ENCODE measurements at regions not wholly inside any gene's neighbourhood (a gene's known extent, or its start where the extent isn't known, plus 50 kb on each side); places are given as distances from the start of the nearest gene placed in this dataset.

GRCh38 chr22:47600791-47601625, 838.6 kb downstream of the TBC1D22A start:
- no peak overlapping the region for H3K9ac ChIP-seq (ENCODE audit: low read length in 5 of 5)

GRCh38 chr22:47600281-47600680, 837.8 kb downstream of the TBC1D22A start:
- H3K27ac ChIP-seq (ENCODE audit: low read depth, low read length), result no peak overlapping the region
- H3K4me1 ChIP-seq (ENCODE audit: control insufficient read depth in 5 of 5, insufficient read depth in 5 of 5, low read length in 5 of 5), result no peaks in the 10 kb centered on the region
- no peak overlapping the region for H3K4me3 ChIP-seq (ENCODE audit: low read depth in 1 of 5, low read length in 5 of 5)
- H3K36me3 ChIP-seq (ENCODE audit: control insufficient read depth in 5 of 5, insufficient read depth in 5 of 5, low read length in 5 of 5), result no peaks in the 10 kb centered on the region
- H3K9ac ChIP-seq (ENCODE audit: low read length in 5 of 5), result no peak overlapping the region
- H3K9me3 ChIP-seq (ENCODE audit: control insufficient read depth in 5 of 5, low read length in 5 of 5), result peaks cover 0 to 4% (median 0%) of the 10 kb centered on the region in 5 donors
- peaks cover 6 to 26% (median 14%) of the 10 kb centered on the region in 5 donors for H3K27me3 ChIP-seq (ENCODE audit: control insufficient read depth in 5 of 5, insufficient read depth in 4 of 5, low read length in 5 of 5)

More at GRCh38 chr22:47600791-47601625, 838.6 kb downstream of the TBC1D22A start:
- Histone ChIP-seq H3K27ac (ENCODE audit: low read depth, low read length) (no peak overlapping the region), H3K4me3 (ENCODE audit: low read depth in 1 of 5, low read length in 5 of 5) (no peak overlapping the region), H3K27me3 (ENCODE audit: control insufficient read depth in 5 of 5, insufficient read depth in 4 of 5, low read length in 5 of 5) (peaks cover 9 to 31% (median 19%) of the 10 kb centered on the region in 5 donors), H3K36me3 (ENCODE audit: control insufficient read depth in 5 of 5, insufficient read depth in 5 of 5, low read length in 5 of 5) (no peaks in the 10 kb centered on the region), H3K9me3 (ENCODE audit: control insufficient read depth in 5 of 5, low read length in 5 of 5) (peaks cover 0 to 4% (median 0%) of the 10 kb centered on the region in 5 donors), H3K4me1 (ENCODE audit: control insufficient read depth in 5 of 5, insufficient read depth in 5 of 5, low read length in 5 of 5) (no peaks in the 10 kb centered on the region)

GRCh38 chr22:47599753-47600152, 837.3 kb downstream of the TBC1D22A start:
- Histone ChIP-seq H3K27me3 (ENCODE audit: control insufficient read depth in 5 of 5, insufficient read depth in 4 of 5, low read length in 5 of 5) (peaks cover 6 to 25% (median 14%) of the 10 kb centered on the region in 5 donors), H3K36me3 (ENCODE audit: control insufficient read depth in 5 of 5, insufficient read depth in 5 of 5, low read length in 5 of 5) (no peaks in the 10 kb centered on the region), H3K27ac (ENCODE audit: low read depth, low read length) (no peak overlapping the region), H3K4me1 (ENCODE audit: control insufficient read depth in 5 of 5, insufficient read depth in 5 of 5, low read length in 5 of 5) (no peaks in the 10 kb centered on the region), H3K9me3 (ENCODE audit: control insufficient read depth in 5 of 5, low read length in 5 of 5) (peaks cover 0 to 6% (median 0%) of the 10 kb centered on the region in 5 donors), H3K4me3 (ENCODE audit: low read depth in 1 of 5, low read length in 5 of 5) (no peak overlapping the region), H3K9ac (ENCODE audit: low read length in 5 of 5) (no peak overlapping the region)

- H3K9me3 ChIP-seq (ENCODE audit: control insufficient read depth in 5 of 5, low read length in 5 of 5), result peaks cover 0 to 6% (median 0%) of the 10 kb centered on the region in 5 donors
- H3K27ac ChIP-seq (ENCODE audit: low read depth, low read length), result no peak overlapping the region
- H3K27me3 ChIP-seq (ENCODE audit: control insufficient read depth in 5 of 5, insufficient read depth in 4 of 5, low read length in 5 of 5), result peaks cover 6 to 25% (median 14%) of the 10 kb centered on the region in 5 donors
- H3K4me3 ChIP-seq (ENCODE audit: low read depth in 1 of 5, low read length in 5 of 5), result no peak overlapping the region
- H3K4me1 ChIP-seq (ENCODE audit: control insufficient read depth in 5 of 5, insufficient read depth in 5 of 5, low read length in 5 of 5), result no peaks in the 10 kb centered on the region
- no peak overlapping the region for H3K9ac ChIP-seq (ENCODE audit: low read length in 5 of 5)
- H3K36me3 ChIP-seq (ENCODE audit: control insufficient read depth in 5 of 5, insufficient read depth in 5 of 5, low read length in 5 of 5), result no peaks in the 10 kb centered on the region
These were observed 836.4 kb downstream of the TBC1D22A start for GRCh38 chr22:47598864-47599263.

GRCh38 chr22:47597041-47597440, 834.6 kb downstream of the TBC1D22A start:
- peak overlapping the region in 1 of 5 donors; percentile 7 for H3K9ac ChIP-seq (ENCODE audit: low read length in 5 of 5)
- no peaks in the 10 kb centered on the region for H3K4me1 ChIP-seq (ENCODE audit: control insufficient read depth in 5 of 5, insufficient read depth in 5 of 5, low read length in 5 of 5)
- H3K27me3 ChIP-seq (ENCODE audit: control insufficient read depth in 5 of 5, insufficient read depth in 4 of 5, low read length in 5 of 5), result peaks cover 6 to 21% (median 10%) of the 10 kb centered on the region in 5 donors
- H3K36me3 ChIP-seq (ENCODE audit: control insufficient read depth in 5 of 5, insufficient read depth in 5 of 5, low read length in 5 of 5), result no peaks in the 10 kb centered on the region
- H3K9me3 ChIP-seq (ENCODE audit: control insufficient read depth in 5 of 5, low read length in 5 of 5), result peaks cover 0 to 6% (median 0%) of the 10 kb centered on the region in 5 donors
- H3K27ac ChIP-seq (ENCODE audit: low read depth, low read length), result no peak overlapping the region
- no peak overlapping the region for H3K4me3 ChIP-seq (ENCODE audit: low read depth in 1 of 5, low read length in 5 of 5)

GRCh38 chr22:47596176-47596690, 833.8 kb downstream of the TBC1D22A start:
- no peak overlapping the region for H3K27ac ChIP-seq (ENCODE audit: low read depth, low read length)
- H3K36me3 ChIP-seq (ENCODE audit: control insufficient read depth in 5 of 5, insufficient read depth in 5 of 5, low read length in 5 of 5), result no peaks in the 10 kb centered on the region
- peaks cover 2 to 14% (median 6%) of the 10 kb centered on the region in 5 donors for H3K27me3 ChIP-seq (ENCODE audit: control insufficient read depth in 5 of 5, insufficient read depth in 4 of 5, low read length in 5 of 5)
- H3K9me3 ChIP-seq (ENCODE audit: control insufficient read depth in 5 of 5, low read length in 5 of 5), result peaks cover 0 to 6% (median 0%) of the 10 kb centered on the region in 5 donors
- no peak overlapping the region for H3K9ac ChIP-seq (ENCODE audit: low read length in 5 of 5)
- no peak overlapping the region for H3K4me3 ChIP-seq (ENCODE audit: low read depth in 1 of 5, low read length in 5 of 5)
- no peaks in the 10 kb centered on the region for H3K4me1 ChIP-seq (ENCODE audit: control insufficient read depth in 5 of 5, insufficient read depth in 5 of 5, low read length in 5 of 5)

- H3K4me3 ChIP-seq (ENCODE audit: low read depth in 1 of 5, low read length in 5 of 5), result no peak overlapping the region
- no peak overlapping the region for H3K27ac ChIP-seq (ENCODE audit: low read depth, low read length)
- H3K27me3 ChIP-seq (ENCODE audit: control insufficient read depth in 5 of 5, insufficient read depth in 4 of 5, low read length in 5 of 5), result peaks cover 1 to 11% (median 5%) of the 10 kb centered on the region in 5 donors
- H3K36me3 ChIP-seq (ENCODE audit: control insufficient read depth in 5 of 5, insufficient read depth in 5 of 5, low read length in 5 of 5), result no peaks in the 10 kb centered on the region
- no peaks in the 10 kb centered on the region for H3K4me1 ChIP-seq (ENCODE audit: control insufficient read depth in 5 of 5, insufficient read depth in 5 of 5, low read length in 5 of 5)
- peaks cover 0 to 6% (median 0%) of the 10 kb centered on the region in 5 donors for H3K9me3 ChIP-seq (ENCODE audit: control insufficient read depth in 5 of 5, low read length in 5 of 5)
- H3K9ac ChIP-seq (ENCODE audit: low read length in 5 of 5), result no peak overlapping the region
These were observed 832.5 kb downstream of the TBC1D22A start for GRCh38 chr22:47594836-47595521.

GRCh38 chr22:47593911-47594311, 831.5 kb downstream of the TBC1D22A start:
- H3K9ac ChIP-seq (ENCODE audit: low read length in 5 of 5), result no peak overlapping the region
- peaks cover 0 to 6% (median 0%) of the 10 kb centered on the region in 5 donors for H3K9me3 ChIP-seq (ENCODE audit: control insufficient read depth in 5 of 5, low read length in 5 of 5)
- H3K27ac ChIP-seq (ENCODE audit: low read depth, low read length), result no peak overlapping the region
- H3K4me1 ChIP-seq (ENCODE audit: control insufficient read depth in 5 of 5, insufficient read depth in 5 of 5, low read length in 5 of 5), result no peaks in the 10 kb centered on the region
- H3K36me3 ChIP-seq (ENCODE audit: control insufficient read depth in 5 of 5, insufficient read depth in 5 of 5, low read length in 5 of 5), result no peaks in the 10 kb centered on the region
- no peak overlapping the region for H3K4me3 ChIP-seq (ENCODE audit: low read depth in 1 of 5, low read length in 5 of 5)
- peaks cover 0 to 13% (median 4%) of the 10 kb centered on the region in 5 donors for H3K27me3 ChIP-seq (ENCODE audit: control insufficient read depth in 5 of 5, insufficient read depth in 4 of 5, low read length in 5 of 5)

- H3K27me3 ChIP-seq (ENCODE audit: control insufficient read depth in 5 of 5, insufficient read depth in 4 of 5, low read length in 5 of 5), result peaks cover 0 to 17% (median 4%) of the 10 kb centered on the region in 5 donors
- H3K27ac ChIP-seq (ENCODE audit: low read depth, low read length), result no peak overlapping the region
- peaks cover 0 to 6% (median 0%) of the 10 kb centered on the region in 5 donors for H3K9me3 ChIP-seq (ENCODE audit: control insufficient read depth in 5 of 5, low read length in 5 of 5)
- no peak overlapping the region for H3K4me3 ChIP-seq (ENCODE audit: low read depth in 1 of 5, low read length in 5 of 5)
- no peaks in the 10 kb centered on the region for H3K4me1 ChIP-seq (ENCODE audit: control insufficient read depth in 5 of 5, insufficient read depth in 5 of 5, low read length in 5 of 5)
- no peaks in the 10 kb centered on the region for H3K36me3 ChIP-seq (ENCODE audit: control insufficient read depth in 5 of 5, insufficient read depth in 5 of 5, low read length in 5 of 5)
- H3K9ac ChIP-seq (ENCODE audit: low read length in 5 of 5), result no peak overlapping the region
These were observed 830.8 kb downstream of the TBC1D22A start for GRCh38 chr22:47593291-47593690.

GRCh38 chr22:47592791-47593190, 830.3 kb downstream of the TBC1D22A start:
- H3K9me3 ChIP-seq (ENCODE audit: control insufficient read depth in 5 of 5, low read length in 5 of 5), result peaks cover 0 to 6% (median 0%) of the 10 kb centered on the region in 5 donors
- H3K27ac ChIP-seq (ENCODE audit: low read depth, low read length), result no peak overlapping the region
- H3K9ac ChIP-seq (ENCODE audit: low read length in 5 of 5), result no peak overlapping the region
- H3K36me3 ChIP-seq (ENCODE audit: control insufficient read depth in 5 of 5, insufficient read depth in 5 of 5, low read length in 5 of 5), result no peaks in the 10 kb centered on the region
- peaks cover 0 to 17% (median 4%) of the 10 kb centered on the region in 5 donors for H3K27me3 ChIP-seq (ENCODE audit: control insufficient read depth in 5 of 5, insufficient read depth in 4 of 5, low read length in 5 of 5)
- no peaks in the 10 kb centered on the region for H3K4me1 ChIP-seq (ENCODE audit: control insufficient read depth in 5 of 5, insufficient read depth in 5 of 5, low read length in 5 of 5)
- no peak overlapping the region for H3K4me3 ChIP-seq (ENCODE audit: low read depth in 1 of 5, low read length in 5 of 5)
